Activated T-cell treated with anti-CD3 and anti-CD28 coated beads for 4 hours (primary cell): ENCODE measurements at regions not wholly inside any gene's neighbourhood (a gene's known extent, or its start where the extent isn't known, plus 50 kb on each side); places are given as distances from the start of the nearest gene placed in this dataset.
"Not testable (repeated sequence)": the region's sequence is repeated elsewhere in the genome, so short reads cannot be mapped to it uniquely, and the experiment has no call there.

ENCODE experiments used
- DNase-seq: peaks from one replicate; pipeline ENCODE4 v3.0.0-alpha.2; 2020

DNA sequence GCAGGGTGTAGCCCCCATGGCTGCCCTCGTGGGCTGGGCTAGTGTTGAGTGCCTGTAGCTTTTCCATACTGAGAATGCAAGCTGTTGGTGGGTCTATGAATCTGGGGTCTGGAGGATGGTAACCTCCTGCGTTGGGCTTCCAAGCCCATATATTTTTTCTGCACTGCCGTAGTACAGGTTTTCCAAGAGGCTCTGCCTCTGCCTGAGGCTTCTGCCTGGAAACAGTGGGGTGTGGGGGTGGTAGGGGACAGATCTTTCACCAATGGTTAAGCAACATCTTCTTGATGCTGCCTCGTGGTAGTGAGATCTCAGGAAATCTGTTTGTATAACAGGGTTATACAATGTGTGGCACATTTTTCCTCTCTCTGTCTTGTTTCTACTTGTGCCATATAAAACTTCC is 189.0 kb upstream of the ZNF519 start:
- DNase-seq: not testable (repeated sequence)

DNA sequence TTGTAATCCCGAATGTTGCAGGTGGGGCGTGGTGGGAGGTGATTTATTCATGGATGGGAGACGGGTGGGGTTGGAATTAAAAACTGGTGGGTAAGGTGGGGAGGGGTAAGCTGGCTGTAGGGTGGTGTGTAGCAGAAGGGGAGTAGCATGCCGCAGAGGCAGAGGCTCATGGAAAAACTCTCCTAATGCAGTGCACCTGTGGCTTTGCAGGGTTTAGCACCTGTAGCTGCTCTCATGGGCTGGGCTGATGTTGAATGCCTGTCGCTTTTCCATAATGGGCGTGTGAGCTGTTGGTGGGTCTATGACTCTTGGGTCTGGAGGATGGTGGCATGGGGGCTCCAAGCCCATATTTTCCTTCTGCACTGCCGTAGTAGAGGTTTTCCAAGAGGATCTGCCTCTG is 169.0 kb upstream of the ZNF519 start:
- not testable (repeated sequence) for DNase-seq

DNA sequence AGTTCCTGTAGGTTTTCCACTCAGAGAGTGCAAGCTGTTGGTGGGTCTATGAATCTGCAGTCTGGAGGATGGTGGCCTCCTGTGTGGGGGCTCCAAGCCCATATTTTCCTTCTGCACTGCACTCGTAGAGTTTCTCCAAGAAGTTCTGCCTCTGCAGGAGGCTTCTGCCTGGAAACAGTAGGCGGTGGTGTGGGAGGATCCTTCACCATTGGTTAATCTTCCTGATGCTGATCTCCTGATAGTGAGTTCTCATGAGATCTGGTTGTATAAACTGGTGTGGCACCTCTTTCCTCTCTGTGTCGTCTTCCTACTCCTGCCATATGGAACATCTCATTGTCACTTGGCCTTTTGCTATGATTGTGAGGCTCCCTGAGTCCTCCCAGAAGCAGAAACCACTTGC is 162.8 kb upstream of the ZNF519 start:
- DNase-seq: not testable (repeated sequence)

DNA sequence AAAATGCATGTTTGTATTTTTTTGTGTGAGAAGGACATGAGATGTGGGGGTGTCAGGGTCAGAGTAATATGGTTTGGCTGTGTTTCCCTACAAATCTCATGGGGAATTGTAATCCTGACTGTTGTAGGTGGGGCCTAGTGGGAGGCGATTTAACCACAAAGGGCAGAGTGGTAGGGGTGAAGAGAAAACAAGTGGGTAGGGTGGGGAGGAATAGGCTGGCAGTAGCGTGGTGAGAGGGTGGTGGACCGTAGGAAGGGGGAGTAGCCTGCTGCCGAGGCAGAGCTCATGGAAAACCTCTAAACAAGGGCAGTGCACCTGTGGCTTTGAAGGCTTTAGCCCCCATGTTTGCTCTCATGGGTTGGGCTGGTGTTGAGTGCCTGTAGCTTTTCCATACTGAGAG is 152.8 kb upstream of the ZNF519 start:
- DNase-seq: no peak

DNA sequence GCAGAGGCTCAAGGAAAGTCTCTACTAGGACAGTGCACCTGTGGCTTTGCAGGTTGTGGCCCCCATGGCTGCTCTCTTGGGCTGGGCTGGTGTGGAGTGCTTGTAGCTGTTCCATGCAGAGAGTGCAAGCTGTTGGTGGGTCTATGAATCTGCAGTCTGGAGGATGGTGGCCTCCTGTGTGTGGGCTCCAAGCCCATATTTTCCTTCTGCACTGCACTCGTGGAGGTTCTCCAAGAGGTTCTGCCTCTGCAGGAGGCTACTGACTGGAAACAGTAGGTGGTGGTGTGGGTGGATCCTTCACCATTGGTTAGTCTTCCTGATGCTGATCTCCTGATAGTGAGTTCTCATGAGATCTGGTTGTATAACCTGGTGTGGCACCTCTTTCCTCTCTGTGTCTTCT is 143.2 kb upstream of the ZNF519 start:
- not testable (repeated sequence) for DNase-seq

DNA sequence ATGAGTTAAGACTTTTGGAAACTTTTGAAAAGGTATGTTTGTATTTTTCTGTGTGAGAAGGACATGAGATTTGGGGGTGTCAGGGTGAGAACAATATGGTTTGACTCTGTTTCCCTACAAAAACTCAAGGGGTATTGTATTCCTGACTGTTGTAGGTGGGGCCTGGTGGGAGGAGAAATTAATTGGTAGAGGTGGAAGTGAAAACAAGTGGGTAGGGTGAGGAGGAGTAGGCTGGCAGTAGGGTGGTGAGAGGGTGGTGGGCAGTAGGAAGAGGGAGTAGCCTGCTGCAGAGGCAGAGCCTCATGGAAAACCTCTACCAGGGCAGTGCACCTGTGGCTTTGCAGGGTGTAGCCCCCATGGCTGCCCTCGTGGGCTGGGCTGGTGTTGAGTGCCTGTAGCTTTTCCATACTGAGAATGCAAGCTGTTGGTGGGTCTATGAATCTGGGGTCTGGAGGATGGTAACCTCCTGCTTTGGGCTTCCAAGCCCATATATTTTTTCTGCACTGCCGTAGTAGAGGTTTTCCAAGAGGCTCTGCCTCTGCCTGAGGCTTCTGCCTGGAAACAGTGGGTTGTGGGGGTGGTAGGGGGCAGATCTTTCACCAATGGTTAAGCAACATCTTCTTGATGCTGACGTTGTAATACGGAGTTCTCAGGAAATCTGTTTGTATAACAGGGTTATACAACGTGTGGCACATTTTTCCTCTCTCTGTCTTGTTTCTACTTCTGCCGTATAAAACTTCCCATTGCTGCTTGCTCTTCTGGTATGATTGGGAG is 133.6 kb upstream of the ZNF519 start:
- not testable (repeated sequence) for DNase-seq

DNA sequence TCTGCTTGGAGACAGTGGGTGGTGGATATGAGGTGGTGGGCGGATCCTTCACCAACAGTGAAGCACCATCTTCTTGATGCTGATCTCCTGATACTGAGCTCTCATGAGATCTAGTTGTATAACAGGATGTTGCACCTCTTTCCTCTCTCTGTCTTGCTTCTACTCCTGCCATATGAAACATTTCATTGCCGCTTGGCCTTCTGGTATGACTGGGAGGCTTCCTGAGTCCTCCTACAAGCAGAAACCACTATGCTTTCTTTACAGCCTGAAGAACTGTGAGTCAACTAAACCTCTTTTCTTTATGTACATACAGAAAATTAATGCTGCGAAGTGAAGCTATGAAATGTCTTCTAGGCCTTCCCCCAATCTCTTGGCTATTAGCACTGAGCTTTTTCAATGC is 130.6 kb upstream of the ZNF519 start:
- not testable (repeated sequence) for DNase-seq

DNA sequence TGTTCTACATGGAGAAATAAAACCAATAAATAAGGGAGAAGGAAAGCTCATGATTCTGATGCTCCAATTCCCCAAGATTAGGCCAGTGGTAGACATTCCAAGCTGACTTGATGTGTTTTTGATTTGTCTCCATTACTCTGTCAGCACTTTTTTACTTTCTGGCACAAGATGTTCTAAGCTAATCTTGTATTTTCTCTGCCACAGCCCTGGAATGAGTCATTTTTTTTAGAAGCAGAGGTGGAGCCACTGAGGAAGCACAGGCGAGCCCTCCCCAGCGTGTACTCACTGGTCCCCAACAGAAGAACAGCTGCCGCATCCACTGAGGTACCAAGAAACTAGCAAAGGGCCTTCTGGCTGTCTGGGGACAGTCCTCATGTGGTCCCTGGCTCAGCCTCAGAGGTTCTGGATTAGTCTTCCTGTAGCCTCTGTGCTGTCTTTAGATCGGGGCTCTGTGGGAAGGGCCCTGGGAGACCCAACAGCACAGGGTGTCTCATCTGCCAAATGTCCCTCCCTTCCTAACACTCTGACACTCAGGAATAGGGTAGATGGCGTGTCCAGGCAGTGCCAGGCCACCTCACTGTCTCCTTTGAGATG is 117.9 kb upstream of the ZNF519 start:
- not testable (repeated sequence) for DNase-seq

DNA sequence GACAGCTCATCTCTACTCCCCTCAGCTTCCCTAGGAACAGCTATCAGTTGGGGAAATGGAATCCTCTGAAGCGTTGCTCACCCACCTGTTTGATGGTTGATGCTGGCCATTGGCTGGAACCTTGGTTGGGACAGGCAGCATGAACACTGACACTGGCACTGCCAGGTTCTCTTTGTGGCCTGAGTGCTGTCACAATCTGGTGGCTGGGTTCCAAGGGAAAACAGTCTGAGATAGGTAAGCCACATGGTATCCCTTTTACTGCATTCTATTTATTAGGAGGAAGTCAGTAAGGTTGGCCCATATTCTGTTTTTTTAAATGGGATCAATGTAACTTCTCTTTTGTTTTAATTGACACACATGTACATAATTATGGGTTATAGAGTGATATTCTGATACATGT is 107.0 kb upstream of the ZNF519 start:
- not testable (repeated sequence) for DNase-seq

DNA sequence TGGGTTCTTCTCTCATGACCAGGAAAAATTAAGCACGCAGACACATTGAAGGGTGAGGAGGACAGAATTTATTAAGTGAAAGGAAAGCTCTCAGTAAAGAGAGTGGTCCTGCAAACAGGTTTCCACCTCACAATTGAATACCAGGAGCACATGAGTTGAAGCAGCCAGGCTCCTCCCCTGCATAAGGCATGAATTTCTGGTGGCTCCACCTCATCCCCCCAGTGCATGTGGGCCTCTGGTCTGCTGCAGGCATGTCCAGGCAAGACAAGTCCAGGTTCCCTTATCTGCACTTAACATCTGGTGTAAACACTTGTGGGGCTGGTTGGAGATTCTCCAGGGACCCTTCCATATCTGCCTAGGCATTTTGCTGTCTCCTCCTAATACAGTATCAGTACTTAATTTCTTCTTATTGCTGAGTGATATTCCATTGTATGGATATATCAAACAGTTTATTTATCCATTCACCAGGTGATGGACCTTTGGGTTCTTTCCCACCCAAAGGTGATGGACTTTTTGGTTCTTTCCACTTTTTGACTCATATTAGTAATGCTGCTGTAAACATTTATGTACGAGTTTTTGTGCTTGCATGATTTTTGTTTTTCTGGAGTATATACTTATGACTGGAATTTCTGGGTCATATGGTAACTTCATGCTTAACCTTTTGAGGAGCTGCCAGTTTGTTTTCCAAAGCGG is 104.3 kb upstream of the ZNF519 start:
- not testable (repeated sequence) for DNase-seq

DNA sequence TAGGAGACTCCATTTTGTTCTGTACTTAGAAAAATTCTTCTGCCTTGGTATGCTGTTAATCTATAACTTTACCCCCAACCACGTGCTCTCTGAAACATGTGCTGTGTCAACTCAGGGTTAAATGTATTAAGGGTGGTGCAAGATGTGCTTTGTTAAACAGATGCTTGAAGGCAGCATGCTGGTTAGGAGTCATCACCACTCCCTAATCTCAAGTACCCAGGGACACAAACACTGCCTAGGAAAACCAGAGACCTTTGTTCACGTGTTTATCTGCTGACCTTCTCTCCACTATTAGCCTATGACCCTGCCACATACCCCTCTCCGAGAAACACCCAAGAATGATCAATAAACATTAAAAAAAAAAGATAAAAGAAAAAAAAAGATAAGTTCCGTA is 93.0 kb upstream of the ZNF519 start:
- not testable (repeated sequence) for DNase-seq

DNA sequence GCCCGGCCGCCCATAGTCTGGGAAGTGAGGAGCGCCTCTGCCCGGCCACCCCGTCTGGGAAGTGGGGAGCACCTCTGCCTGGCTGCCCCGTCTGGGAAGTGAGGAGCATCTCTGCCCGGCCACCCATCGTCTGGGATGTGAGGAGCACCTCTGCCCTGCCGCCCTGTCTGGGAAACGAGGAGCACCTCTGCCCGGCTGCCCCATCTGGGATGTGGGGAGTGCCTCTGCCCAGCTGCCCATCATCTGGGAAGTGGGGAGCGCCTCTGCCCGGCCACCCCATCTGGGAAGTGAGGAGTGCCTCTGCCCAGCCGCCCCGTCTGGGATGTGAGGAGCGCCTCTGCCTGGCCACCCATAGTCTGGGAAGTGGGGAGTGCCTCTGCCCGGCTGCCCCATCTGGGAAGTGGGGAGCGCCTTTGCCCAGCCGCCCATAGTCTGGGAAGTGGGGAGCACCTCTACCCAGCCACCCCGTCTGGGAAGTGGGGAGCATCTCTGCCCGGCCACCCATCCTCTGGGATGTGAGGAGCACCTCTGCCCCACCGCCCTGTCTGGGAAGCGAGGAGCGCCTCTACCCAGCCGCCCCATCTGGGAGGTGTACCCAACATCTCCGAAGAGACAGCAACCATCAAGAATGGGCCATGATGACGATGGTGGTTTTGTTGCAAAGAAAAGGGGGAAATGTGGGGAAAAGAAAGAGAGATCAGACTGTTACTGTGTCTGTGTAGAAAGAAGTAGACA is 92.5 kb upstream of the ZNF519 start:
- not testable (repeated sequence) for DNase-seq

DNA sequence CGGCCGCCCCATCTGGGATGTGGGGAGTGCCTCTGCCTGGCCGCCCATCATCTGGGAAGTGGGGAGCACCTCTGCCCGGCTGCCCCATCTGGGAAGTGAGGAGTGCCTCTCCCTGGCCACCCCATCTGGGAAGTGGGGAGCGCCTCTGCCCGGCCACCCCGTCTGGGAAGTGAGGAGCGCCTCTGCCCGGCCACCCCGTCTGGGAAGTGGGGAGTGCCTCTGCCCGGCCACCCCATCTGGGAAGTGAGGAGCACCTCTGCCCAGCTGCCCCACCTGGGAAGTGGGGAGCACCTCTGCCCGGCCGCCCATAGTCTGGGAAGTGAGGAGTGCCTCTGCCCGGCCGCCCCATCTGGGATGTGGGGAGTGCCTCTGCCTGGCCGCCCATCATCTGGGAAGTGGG is 91.7 kb upstream of the ZNF519 start:
- DNase-seq: not testable (repeated sequence)

DNA sequence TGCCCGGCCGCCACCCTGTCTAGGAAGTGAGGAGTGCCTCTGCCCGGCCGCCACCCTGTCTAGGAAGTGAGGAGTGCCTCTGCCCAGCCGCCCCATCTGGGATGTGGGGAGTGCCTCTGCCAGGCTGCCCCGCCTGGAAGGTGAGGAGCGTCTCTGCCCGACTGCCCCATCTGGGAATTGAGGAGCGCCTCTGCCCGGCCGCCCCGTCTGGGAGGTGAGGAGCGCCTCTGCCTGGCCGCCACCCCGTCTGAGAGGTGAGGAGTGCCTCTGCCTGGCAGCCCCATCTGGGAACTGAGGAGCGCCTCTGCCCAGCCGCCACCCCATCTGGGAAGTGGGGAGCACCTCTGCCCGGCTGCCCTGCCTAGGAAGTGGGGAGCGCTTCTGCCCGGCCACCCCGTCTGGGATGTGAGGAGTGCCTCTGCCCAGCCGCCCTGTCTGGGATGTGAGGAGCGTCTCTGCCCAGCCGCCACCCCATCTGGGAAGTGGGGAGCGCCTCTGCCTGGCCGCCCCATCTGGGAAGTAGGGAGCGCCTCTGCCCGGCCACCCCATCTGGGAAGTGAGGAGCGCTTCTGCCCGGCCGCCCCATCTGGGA is 91.1 kb upstream of the ZNF519 start:
- not testable (repeated sequence) for DNase-seq

DNA sequence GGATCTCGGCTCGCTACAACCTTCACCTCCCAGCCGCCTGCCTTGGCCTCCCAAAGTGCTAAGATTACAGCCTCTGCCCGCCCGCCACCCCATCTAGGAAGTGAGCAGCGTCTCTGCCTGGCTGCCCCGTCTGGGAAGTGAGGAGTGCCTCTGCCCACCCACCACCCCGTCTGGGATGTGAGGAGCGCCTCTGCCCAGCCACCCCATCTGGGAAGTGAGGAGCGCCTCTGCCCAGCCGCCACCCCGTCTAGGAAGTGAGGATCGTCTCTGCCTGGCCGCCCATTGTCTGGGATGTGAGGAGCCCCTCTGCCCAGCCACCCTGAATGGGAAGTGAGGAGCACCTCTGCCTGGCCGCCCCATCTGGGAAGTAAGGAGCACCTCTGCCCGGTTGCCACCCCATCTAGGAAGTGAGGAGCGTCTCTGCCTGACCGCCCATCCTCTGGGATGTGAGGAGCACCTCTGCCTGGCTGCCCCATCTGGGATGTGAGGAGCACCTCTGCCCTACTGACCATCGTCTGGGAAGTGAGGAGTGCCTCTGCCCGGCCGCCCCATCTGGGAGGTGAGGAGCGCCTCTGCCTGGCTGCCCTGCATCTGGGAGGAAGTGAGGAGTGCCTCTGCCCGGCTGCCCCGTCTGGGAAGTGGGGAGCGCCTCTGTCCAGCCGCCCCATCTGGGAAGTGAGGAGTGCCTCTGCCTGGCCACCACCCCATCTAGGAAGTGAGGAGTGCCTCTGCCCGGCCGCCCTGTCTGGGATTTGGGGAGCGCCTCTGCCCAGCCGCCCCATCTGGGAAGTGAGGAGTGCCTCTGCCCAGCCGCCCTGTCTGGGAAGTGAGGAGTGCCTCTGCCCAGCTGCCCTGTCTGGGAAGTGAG is 90.4 kb upstream of the ZNF519 start:
- DNase-seq: not testable (repeated sequence)

DNA sequence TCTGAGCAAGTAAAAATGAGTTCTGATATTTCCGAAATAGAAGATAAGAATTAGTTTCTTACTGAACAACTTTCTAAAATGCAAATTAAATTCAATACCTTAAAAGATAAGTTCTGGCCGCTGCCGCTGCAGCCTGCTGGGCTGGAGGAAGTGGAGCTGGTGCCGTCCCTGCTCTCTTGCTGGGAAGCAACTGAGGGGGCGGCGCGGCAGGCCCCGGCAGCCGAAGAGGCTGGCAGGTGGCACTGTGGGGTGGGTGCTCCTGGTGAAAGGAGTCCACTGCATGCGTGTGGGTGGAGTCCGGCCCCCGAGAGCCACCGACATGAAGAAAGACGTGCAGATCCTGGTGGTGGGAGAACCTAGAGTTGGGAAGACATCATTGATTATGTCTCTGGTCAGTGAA is 89.5 kb upstream of the ZNF519 start:
- DNase-seq: no peak

DNA sequence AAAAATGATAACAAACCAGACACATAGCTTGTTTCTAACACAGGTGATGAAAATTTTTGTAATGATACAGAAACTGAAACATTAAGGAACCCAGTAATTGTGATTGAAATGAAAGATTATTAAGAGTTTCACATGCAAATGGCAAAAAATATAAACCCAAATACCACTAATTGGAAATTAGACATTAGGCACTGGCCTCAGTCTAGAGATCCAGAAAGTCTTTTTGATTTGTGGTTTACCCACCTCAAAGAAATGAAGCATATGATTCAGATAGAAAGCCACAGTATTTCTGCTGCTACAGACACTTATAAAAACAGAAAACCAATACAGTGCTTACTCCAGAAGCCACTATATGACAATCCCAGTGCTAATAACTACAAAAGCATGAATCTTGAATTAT is 83.7 kb upstream of the ZNF519 start:
- not testable (repeated sequence) for DNase-seq

DNA sequence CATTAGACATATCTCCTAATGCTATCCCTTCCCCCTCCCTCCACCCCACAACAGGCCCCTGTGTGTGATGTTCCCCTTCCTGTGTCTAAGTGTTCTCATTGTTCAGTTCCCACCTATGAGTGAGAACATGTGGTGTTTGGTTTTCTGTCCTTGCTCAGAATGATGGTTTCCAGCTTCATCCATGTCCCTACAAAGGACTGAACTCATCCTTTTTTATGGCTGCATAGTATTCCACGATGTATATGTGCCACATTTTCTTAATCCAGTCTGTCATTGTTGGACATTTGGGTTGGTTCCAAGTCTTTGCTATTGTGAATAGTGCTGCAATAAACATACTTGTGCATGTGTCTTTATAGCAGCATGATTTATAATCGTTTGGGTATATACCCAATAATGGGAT is 71.2 kb upstream of the ZNF519 start:
- DNase-seq: not testable (repeated sequence)

DNA sequence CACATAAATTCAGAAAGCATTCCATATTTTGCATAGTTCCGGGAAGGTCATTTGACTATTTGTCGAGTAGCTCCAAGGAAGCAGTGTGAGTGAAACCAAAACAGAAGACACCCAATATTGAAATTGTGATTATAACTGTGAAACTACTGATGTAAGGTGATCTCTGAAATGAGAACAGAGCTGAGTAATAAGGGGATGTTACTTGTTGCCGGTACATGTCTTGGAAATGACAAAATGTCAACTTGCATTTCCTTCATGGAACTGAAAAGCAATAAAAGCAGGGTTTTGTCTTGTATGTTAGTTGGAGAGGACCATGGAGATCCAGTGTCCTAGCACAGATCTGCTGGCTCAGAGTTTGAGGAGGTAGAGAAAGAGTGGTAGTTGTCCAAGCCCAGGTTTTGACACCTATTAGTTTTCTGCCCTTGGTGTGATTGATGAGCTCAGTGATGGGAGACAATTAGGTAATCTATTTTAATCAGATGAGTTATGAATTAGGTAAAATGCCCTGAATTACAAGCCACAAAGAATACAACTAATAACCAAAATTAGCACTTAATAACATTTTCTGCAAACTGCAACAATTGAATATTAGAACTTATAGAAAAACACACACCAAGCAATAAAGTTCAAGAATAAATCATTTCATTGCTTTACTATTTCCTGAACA is 58.7 kb upstream of the ZNF519 start:
- DNase-seq: not testable (repeated sequence)

DNA sequence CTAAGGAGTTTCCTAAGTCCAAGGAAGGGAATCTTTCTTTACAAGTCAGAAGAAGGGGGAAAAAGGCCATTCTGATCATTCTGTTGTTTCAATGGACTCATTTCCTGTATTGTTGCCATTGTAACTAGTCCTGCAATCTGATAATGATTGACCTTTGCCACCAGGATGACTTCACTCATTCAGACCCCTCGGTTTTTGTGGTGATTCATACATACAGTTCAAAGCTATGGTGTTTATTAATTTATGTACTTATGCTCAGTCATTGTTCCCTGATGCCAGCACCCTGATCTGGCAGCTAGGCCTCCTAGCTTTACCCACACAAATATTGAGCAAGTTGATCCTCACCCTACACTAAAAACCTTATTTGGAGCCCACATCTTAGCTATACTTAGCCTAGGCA is 57.6 kb upstream of the ZNF519 start:
- no peak for DNase-seq

DNA sequence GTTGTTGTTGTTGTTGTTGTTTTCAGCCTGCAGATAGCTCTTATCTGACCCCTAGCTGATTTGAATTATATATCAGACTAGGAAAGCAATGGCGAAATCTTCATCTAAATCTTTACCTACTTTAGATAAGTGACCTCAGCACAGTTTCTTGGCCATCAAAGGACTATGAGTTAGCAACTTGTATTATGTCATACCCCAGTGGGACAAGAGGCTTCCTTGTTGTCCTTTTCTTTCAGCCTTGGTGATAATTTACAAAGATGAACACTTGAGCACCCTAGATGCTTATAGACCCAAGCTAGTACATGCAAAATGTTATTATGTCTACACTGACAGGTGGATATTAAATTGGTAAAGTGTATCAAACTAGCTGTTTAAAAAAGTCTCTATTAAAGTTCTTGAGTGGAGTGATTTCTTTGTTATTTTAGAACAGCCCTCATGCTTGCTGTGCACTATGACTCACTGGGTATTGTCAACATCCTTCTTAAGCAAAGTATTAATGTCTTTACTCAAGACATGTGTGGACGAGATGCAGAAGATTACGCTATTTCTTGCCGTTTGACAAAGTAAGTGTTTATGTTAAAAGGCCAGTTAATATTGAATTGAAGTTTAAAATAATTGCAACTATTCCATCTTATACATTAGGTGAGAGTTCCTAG is 56.6 kb upstream of the ZNF519 start:
- not testable (repeated sequence) for DNase-seq
